ENCODE measurements at regions not wholly inside any gene's neighbourhood (a gene's known extent, or its start where the extent isn't known, plus 50 kb on each side); places are given as distances from the start of the nearest gene placed in this dataset.

DNA sequence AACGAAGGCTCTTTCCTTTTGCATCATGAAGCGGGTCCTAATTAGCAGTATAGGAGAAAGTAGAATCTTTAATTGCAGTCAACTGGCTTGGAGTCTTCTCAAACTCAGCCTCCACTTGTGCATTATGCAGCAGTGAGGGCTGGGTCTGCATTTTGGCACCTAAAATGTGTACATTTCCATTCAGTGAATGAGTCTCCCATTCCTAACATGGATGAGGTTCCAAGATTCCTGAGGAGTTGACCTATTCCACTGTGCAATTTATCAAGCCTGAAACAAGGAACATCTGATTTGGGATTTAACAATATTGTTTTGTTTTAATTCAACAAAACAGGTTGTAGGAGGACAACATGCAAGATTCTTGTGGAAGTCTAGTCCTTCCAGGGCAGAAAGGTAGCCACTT, 171.8 kb upstream of the S1PR3 start:
- H3K79me2 ChIP-seq (ENCODE audit: control insufficient read depth, insufficient read depth, low read length) = no peaks in the 10 kb centered on the region
- CTCF ChIA-PET = no interaction called here
- no peak overlapping the region for H3K4me2 ChIP-seq (replicated peaks; ENCODE audit: low read depth, low read length, poor library complexity, severe bottlenecking)
- no peaks in the 10 kb centered on the region for H3K4me1 Mint-ChIP-seq
- peaks cover 0 to 19% (median 0%) of the 10 kb centered on the region in 4 experiments for H3K27me3 ChIP-seq (replicated peaks in 1 of 4; ENCODE audit: control extremely low read depth in 1 of 4, control insufficient read depth in 3 of 4, insufficient read depth in 4 of 4, low read length in 3 of 4)
- H3K9ac ChIP-seq (ENCODE audit: low read length) = no peak overlapping the region
- no peak overlapping the region for H3K4me3 Mint-ChIP-seq
- H3K36me3 ChIP-seq (replicated peaks in 1 of 2; ENCODE audit: control extremely low read depth in 1 of 2, control insufficient read depth in 1 of 2, extremely low read depth in 1 of 2, insufficient read depth in 2 of 2, low read length in 1 of 2) = no peaks in the 10 kb centered on the region
- no peaks in the 10 kb centered on the region for H3K9me3 Mint-ChIP-seq (ENCODE audit: insufficient read depth)
- TF ChIP-seq, protein P1, sequence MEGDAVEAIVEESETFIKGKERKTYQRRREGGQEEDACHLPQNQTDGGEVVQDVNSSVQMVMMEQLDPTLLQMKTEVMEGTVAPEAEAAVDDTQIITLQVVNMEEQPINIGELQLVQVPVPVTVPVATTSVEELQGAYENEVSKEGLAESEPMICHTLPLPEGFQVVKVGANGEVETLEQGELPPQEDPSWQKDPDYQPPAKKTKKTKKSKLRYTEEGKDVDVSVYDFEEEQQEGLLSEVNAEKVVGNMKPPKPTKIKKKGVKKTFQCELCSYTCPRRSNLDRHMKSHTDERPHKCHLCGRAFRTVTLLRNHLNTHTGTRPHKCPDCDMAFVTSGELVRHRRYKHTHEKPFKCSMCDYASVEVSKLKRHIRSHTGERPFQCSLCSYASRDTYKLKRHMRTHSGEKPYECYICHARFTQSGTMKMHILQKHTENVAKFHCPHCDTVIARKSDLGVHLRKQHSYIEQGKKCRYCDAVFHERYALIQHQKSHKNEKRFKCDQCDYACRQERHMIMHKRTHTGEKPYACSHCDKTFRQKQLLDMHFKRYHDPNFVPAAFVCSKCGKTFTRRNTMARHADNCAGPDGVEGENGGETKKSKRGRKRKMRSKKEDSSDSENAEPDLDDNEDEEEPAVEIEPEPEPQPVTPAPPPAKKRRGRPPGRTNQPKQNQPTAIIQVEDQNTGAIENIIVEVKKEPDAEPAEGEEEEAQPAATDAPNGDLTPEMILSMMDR (IDR thresholded peaks at IDR 0.05) = no peak
- no peak for TF ChIP-seq EZH2 (IDR thresholded peaks at IDR 0.05; ENCODE audit: borderline replicate concordance, insufficient read depth, low read depth, low read length, poor library complexity, severe bottlenecking)
- DNase-seq (no peak), ATAC-seq (ENCODE audit: low read depth) (no peak)
- intact Hi-C loops (cut with micrococcal nuclease) = no loop called here
- peaks cover 0 to 4% (median 2%) of the 10 kb centered on the region in 3 donors for H3K9me3 ChIP-seq (ENCODE audit: control extremely low read depth in 1 of 3, control insufficient read depth in 2 of 3, insufficient read depth in 1 of 3, low read length in 2 of 3)
- WGBS (ENCODE audit: insufficient coverage) = no CpG with 5 or more reads among the region's 2 CpGs
- no peaks in the 10 kb centered on the region for H4K20me1 ChIP-seq (ENCODE audit: control insufficient read depth, insufficient read depth, low read length, poor library complexity, severe bottlenecking)
- no peak overlapping the region for H3K4me3 ChIP-seq (ENCODE audit: control extremely low read depth in 1 of 5, extremely low read depth in 1 of 5, insufficient read depth in 1 of 5, low read depth in 2 of 5, low read length in 4 of 5)
- peaks cover 15% of the 10 kb centered on the region for H3K27me3 Mint-ChIP-seq
- no peak overlapping the region for H3K27ac Mint-ChIP-seq
- H3K27ac ChIP-seq (ENCODE audit: low read length in 2 of 2) = no peak overlapping the region
- H2AFZ ChIP-seq (ENCODE audit: insufficient read depth, low read depth, low read length, poor library complexity, severe bottlenecking) = no peak overlapping the region
- H3K4me1 ChIP-seq (ENCODE audit: control insufficient read depth in 2 of 2, insufficient read depth in 2 of 2, low read length in 2 of 2) = no peaks in the 10 kb centered on the region
- POLR2A ChIA-PET = no interaction called here

DNA sequence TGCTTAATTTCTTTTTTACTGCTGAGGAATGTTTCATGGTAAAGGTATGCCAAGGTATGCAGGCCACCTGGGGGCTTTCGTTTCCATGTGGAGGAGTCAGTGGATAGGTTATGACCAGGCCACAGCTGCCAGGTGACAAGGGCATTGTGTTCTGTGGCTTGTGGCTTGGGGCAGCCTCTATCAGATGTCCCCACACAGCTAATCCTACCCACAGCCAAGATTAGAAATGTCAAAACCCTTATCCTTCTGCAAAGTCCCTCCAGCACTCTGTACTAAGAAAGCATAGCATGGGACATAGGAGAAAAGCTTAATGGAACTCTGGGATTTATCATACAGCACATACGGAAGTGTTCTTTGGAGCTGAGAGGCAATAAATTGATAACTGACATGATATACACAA, 171.2 kb upstream of the S1PR3 start:
- Histone ChIP-seq H3K27me3 (replicated peaks in 1 of 4; ENCODE audit: control extremely low read depth in 1 of 4, control insufficient read depth in 3 of 4, insufficient read depth in 4 of 4, low read length in 3 of 4) (peaks cover 0 to 16% (median 0%) of the 10 kb centered on the region in 4 experiments), H4K20me1 (ENCODE audit: control insufficient read depth, insufficient read depth, low read length, poor library complexity, severe bottlenecking) (no peaks in the 10 kb centered on the region), H2AFZ (ENCODE audit: insufficient read depth, low read depth, low read length, poor library complexity, severe bottlenecking) (no peak overlapping the region), H3K4me3 (ENCODE audit: control extremely low read depth in 1 of 5, extremely low read depth in 1 of 5, insufficient read depth in 1 of 5, low read depth in 2 of 5, low read length in 4 of 5) (no peak overlapping the region), H3K79me2 (ENCODE audit: control insufficient read depth, insufficient read depth, low read length) (no peaks in the 10 kb centered on the region), H3K4me1 (ENCODE audit: control insufficient read depth in 2 of 2, insufficient read depth in 2 of 2, low read length in 2 of 2) (no peaks in the 10 kb centered on the region), H3K27ac (ENCODE audit: low read length in 2 of 2) (no peak overlapping the region), H3K4me2 (replicated peaks; ENCODE audit: low read depth, low read length, poor library complexity, severe bottlenecking) (no peak overlapping the region), H3K9me3 (ENCODE audit: control extremely low read depth in 1 of 3, control insufficient read depth in 2 of 3, insufficient read depth in 1 of 3, low read length in 2 of 3) (peaks cover 0 to 4% (median 2%) of the 10 kb centered on the region in 3 donors), H3K36me3 (replicated peaks in 1 of 2; ENCODE audit: control extremely low read depth in 1 of 2, control insufficient read depth in 1 of 2, extremely low read depth in 1 of 2, insufficient read depth in 2 of 2, low read length in 1 of 2) (no peaks in the 10 kb centered on the region), H3K9ac (ENCODE audit: low read length) (no peak overlapping the region)
- ChIA-PET POLR2A (no interaction called here), CTCF (no interaction called here)
- Mint-ChIP-seq H3K4me3 (no peak overlapping the region), H3K9me3 (ENCODE audit: insufficient read depth) (no peaks in the 10 kb centered on the region), H3K4me1 (no peaks in the 10 kb centered on the region), H3K27me3 (peaks cover 15% of the 10 kb centered on the region), H3K27ac (no peak overlapping the region)
- intact Hi-C loops (cut with micrococcal nuclease) = no loop called here
- no CpG with 5 or more reads among the region's 2 CpGs for WGBS (ENCODE audit: insufficient coverage)
- no peak for TF ChIP-seq EZH2 (IDR thresholded peaks at IDR 0.05; ENCODE audit: borderline replicate concordance, insufficient read depth, low read depth, low read length, poor library complexity, severe bottlenecking)
- TF ChIP-seq, protein P1 (IDR thresholded peaks at IDR 0.05) = no peak
- no peak for ATAC-seq (ENCODE audit: low read depth)
- DNase-seq = no peak

All from B cell (primary cell).